A673 (cell line): ENCODE measurements at regions not wholly inside any gene's neighbourhood (a gene's known extent, or its start where the extent isn't known, plus 50 kb on each side); places are given as distances from the start of the nearest gene placed in this dataset.

Experiments used
- CTCF ChIP-seq: fragments of 300-800, 200-600 bp; sonication (generic); conservative IDR thresholded peaks from 2 replicates; pipeline ENCODE4 v1.5.1; 2017; ENCODE audit warnings: low read depth, mild to moderate bottlenecking, antibody characterized with exemption, low read length, moderate library complexity, mixed read lengths
- EZH2 ChIP-seq: fragments of 200-600 bp; sonication (generic); IDR thresholded peaks from 2 replicates; pipeline ENCODE4 v1.6.1; 2017; ENCODE audit warnings: borderline replicate concordance, low read depth, mild to moderate bottlenecking, mixed read lengths, antibody characterized with exemption, low read length; ENCODE audit not compliant: poor library complexity, severe bottlenecking

- TF ChIP-seq CTCF (no peak), EZH2 (no peak)
Measured at GRCh38 chr3:160088492-160089137, 100.0 kb downstream of the IL12A start.
